Trophoblast cell (in vitro differentiated cells and primary cell): ENCODE measurements at regions not wholly inside any gene's neighbourhood (a gene's known extent, or its start where the extent isn't known, plus 50 kb on each side); places are given as distances from the start of the nearest gene placed in this dataset.

ENCODE experiments used
- DNase-seq, 2 donors: peaks; one replicate each; pipeline ENCODE4 v3.0.0-alpha.2; 2016
- H2AFZ ChIP-seq: 2 replicates; pipeline ENCODE4 v1.6.1; 2013; ENCODE audit warnings: low read length, moderate library complexity, mild to moderate bottlenecking; ENCODE audit not compliant: insufficient read depth, poor library complexity
- H2AK5ac ChIP-seq: 2 replicates; pipeline ENCODE4 v1.6.1; 2013; ENCODE audit warnings: mild to moderate bottlenecking, low read length
- H2BK120ac ChIP-seq: 2 replicates; pipeline ENCODE4 v1.6.1; 2013; ENCODE audit warnings: low read length, mild to moderate bottlenecking, moderate library complexity; ENCODE audit not compliant: insufficient read depth, poor library complexity
- H2BK12ac ChIP-seq: 2 replicates; pipeline ENCODE4 v1.6.1; 2013; ENCODE audit warnings: mild to moderate bottlenecking, low read length, moderate library complexity
- H2BK5ac ChIP-seq: 2 replicates; pipeline ENCODE4 v1.6.1; 2013; ENCODE audit warnings: low read length, low read depth, moderate library complexity, mild to moderate bottlenecking; ENCODE audit not compliant: poor library complexity
- H3K14ac ChIP-seq: 2 replicates; pipeline ENCODE4 v1.6.1; 2013; ENCODE audit warnings: mild to moderate bottlenecking, low read length
- H3K18ac ChIP-seq: 2 replicates; pipeline ENCODE4 v1.6.1; 2013; ENCODE audit warnings: mild to moderate bottlenecking, low read length
- H3K23ac ChIP-seq: 2 replicates; pipeline ENCODE4 v1.6.1; 2013; ENCODE audit warnings: low read length
- H3K27ac ChIP-seq: 2 replicates; pipeline ENCODE4 v1.5.1; 2013; ENCODE audit warnings: low read depth, mild to moderate bottlenecking, inconsistent platforms, low read length, moderate library complexity
- H3K27me3 ChIP-seq: 2 replicates; pipeline ENCODE4 v1.6.1; 2013; ENCODE audit warnings: inconsistent platforms, mild to moderate bottlenecking, low read length, moderate library complexity; ENCODE audit not compliant: insufficient read depth
- H3K36me3 ChIP-seq, 2 experiments: 1 replicate in 1 of 2; 2 replicates in 1 of 2; pipeline ENCODE4 v1.6.1; 2013; ENCODE audit warnings: low read length in 2 of 2, mild to moderate bottlenecking in 2 of 2, moderate library complexity in 1 of 2; ENCODE audit not compliant: insufficient read depth in 2 of 2, control insufficient read depth in 1 of 2
- H3K4ac ChIP-seq: 2 replicates; pipeline ENCODE4 v1.6.1; 2013; ENCODE audit warnings: low read depth, mild to moderate bottlenecking, low read length, moderate library complexity
- H3K4me1 ChIP-seq, 2 experiments: 1 replicate in 1 of 2; 2 replicates in 1 of 2; pipeline ENCODE4 v1.6.1; 2013; ENCODE audit warnings: low read length in 2 of 2, mild to moderate bottlenecking in 2 of 2, moderate library complexity in 1 of 2; ENCODE audit not compliant: insufficient read depth in 2 of 2, control insufficient read depth in 1 of 2
- H3K4me2 ChIP-seq: 2 replicates; pipeline ENCODE4 v1.6.1; 2013; ENCODE audit warnings: inconsistent platforms, mild to moderate bottlenecking, low read length, moderate library complexity
- H3K4me3 ChIP-seq: 2 replicates; pipeline ENCODE4 v1.5.1; 2013; ENCODE audit warnings: mild to moderate bottlenecking, low read depth, low read length, inconsistent platforms
- H3K79me1 ChIP-seq: one replicate; pipeline ENCODE4 v1.6.1; 2013; ENCODE audit warnings: low read length
- H3K79me2 ChIP-seq: 2 replicates; pipeline ENCODE4 v1.6.1; 2013; ENCODE audit warnings: low read length, mild to moderate bottlenecking; ENCODE audit not compliant: control insufficient read depth, insufficient read depth, poor library complexity
- H3K9ac ChIP-seq: 2 replicates; pipeline ENCODE4 v1.6.1; 2013; ENCODE audit warnings: mild to moderate bottlenecking, low read length
- H3K9me3 ChIP-seq: 2 replicates; pipeline ENCODE4 v1.6.1; 2013; ENCODE audit warnings: low read depth, mild to moderate bottlenecking, control low read depth, inconsistent platforms, low read length; ENCODE audit not compliant: insufficient read depth
- H4K12ac ChIP-seq: 2 replicates; pipeline ENCODE4 v1.6.1; 2013; ENCODE audit warnings: low read depth, mild to moderate bottlenecking, low read length, moderate library complexity
- H4K8ac ChIP-seq: 2 replicates; pipeline ENCODE4 v1.6.1; 2013; ENCODE audit warnings: low read depth, mild to moderate bottlenecking, low read length, moderate library complexity
- H4K91ac ChIP-seq: one replicate; pipeline ENCODE4 v1.6.1; 2013; ENCODE audit warnings: low read depth, mild to moderate bottlenecking, low read length, moderate library complexity
- WGBS: extraction: QIAGEN DNeasy Blood & Tissue Kit; methylation state at CpG from one replicate; pipeline ENCODE4 v1.1.7; 2013; ENCODE audit warnings: missing lambda C conversion rate; ENCODE audit not compliant: insufficient read length, insufficient coverage; ENCODE audit errors: extremely low coverage; 5-methylcytosine and 5-hydroxymethylcytosine counted together

GRCh38 chr11:110522471-110522870 lies 92.7 kb downstream of the FDX1 start:
- Histone ChIP-seq H4K12ac (no peak overlapping the region), H3K27ac (no peak overlapping the region), H3K14ac (no peak overlapping the region), H3K18ac (no peak overlapping the region), H3K4ac (no peak overlapping the region), H3K27me3 (no peaks in the 10 kb centered on the region), H3K23ac (no peak overlapping the region), H4K8ac (no peak overlapping the region), H3K9ac (no peak overlapping the region), H2BK5ac (no peak overlapping the region), H4K91ac (no peak overlapping the region), H3K4me1 (no peaks in the 10 kb centered on the region), H2BK120ac (no peak overlapping the region), H3K79me2 (no peaks in the 10 kb centered on the region), H2AK5ac (no peak overlapping the region), H3K4me2 (no peak overlapping the region), H3K79me1 (no peaks in the 10 kb centered on the region), H3K4me3 (no peak overlapping the region), H3K36me3 (no peaks in the 10 kb centered on the region), H2AFZ (no peak overlapping the region), H2BK12ac (no peak overlapping the region), H3K9me3 (no peaks in the 10 kb centered on the region)
- no peak for DNase-seq
- no CpG with 5 or more reads among the region's 2 CpGs for WGBS

GRCh38 chr11:110524238-110524637 lies 94.5 kb downstream of the FDX1 start:
- Histone ChIP-seq H3K79me1 (no peaks in the 10 kb centered on the region), H4K91ac (no peak overlapping the region), H2BK120ac (no peak overlapping the region), H3K4me3 (no peak overlapping the region), H3K36me3 (no peaks in the 10 kb centered on the region), H2BK5ac (no peak overlapping the region), H2AFZ (no peak overlapping the region), H3K4me2 (no peak overlapping the region), H3K4ac (no peak overlapping the region), H3K18ac (no peak overlapping the region), H3K27ac (no peak overlapping the region), H3K23ac (no peak overlapping the region), H3K4me1 (no peaks in the 10 kb centered on the region), H3K14ac (no peak overlapping the region), H3K79me2 (no peaks in the 10 kb centered on the region), H3K9ac (no peak overlapping the region), H2BK12ac (no peak overlapping the region), H4K8ac (no peak overlapping the region), H3K27me3 (no peaks in the 10 kb centered on the region), H2AK5ac (no peak overlapping the region), H4K12ac (no peak overlapping the region), H3K9me3 (no peaks in the 10 kb centered on the region)
- DNase-seq: peak in 1 of 2 donors; percentile 29
- WGBS: no CpG with 5 or more reads among the region's 6 CpGs

- no peak overlapping the region for H3K23ac ChIP-seq
- no CpG with 5 or more reads among the region's 1 CpG for WGBS
- H3K27me3 ChIP-seq: no peaks in the 10 kb centered on the region
- no peak overlapping the region for H3K18ac ChIP-seq
- H3K79me2 ChIP-seq: no peaks in the 10 kb centered on the region
- no peak overlapping the region for H4K91ac ChIP-seq
- H2AFZ ChIP-seq: no peak overlapping the region
- no peak overlapping the region for H2BK12ac ChIP-seq
- no peak overlapping the region for H3K4ac ChIP-seq
- H4K8ac ChIP-seq: no peak overlapping the region
- no peaks in the 10 kb centered on the region for H3K9me3 ChIP-seq
- H2BK120ac ChIP-seq: no peak overlapping the region
- H3K27ac ChIP-seq: no peak overlapping the region
- no peak overlapping the region for H4K12ac ChIP-seq
- no peak overlapping the region for H3K14ac ChIP-seq
- no peak overlapping the region for H3K9ac ChIP-seq
- H3K4me1 ChIP-seq: no peaks in the 10 kb centered on the region
- no peak overlapping the region for H3K4me3 ChIP-seq
- DNase-seq: no peak
- H3K4me2 ChIP-seq: no peak overlapping the region
- no peak overlapping the region for H2BK5ac ChIP-seq
- no peaks in the 10 kb centered on the region for H3K36me3 ChIP-seq
- no peak overlapping the region for H2AK5ac ChIP-seq
- H3K79me1 ChIP-seq: no peaks in the 10 kb centered on the region
Measured at GRCh38 chr11:110525883-110526282, 96.1 kb downstream of the FDX1 start.

GRCh38 chr11:110526323-110526722 lies 96.6 kb downstream of the FDX1 start:
- H3K27me3 ChIP-seq: no peaks in the 10 kb centered on the region
- H3K4ac ChIP-seq: no peak overlapping the region
- H3K18ac ChIP-seq: no peak overlapping the region
- no peak overlapping the region for H3K23ac ChIP-seq
- H3K9me3 ChIP-seq: no peaks in the 10 kb centered on the region
- no peak overlapping the region for H2AFZ ChIP-seq
- no peak overlapping the region for H3K4me2 ChIP-seq
- no peak overlapping the region for H2BK12ac ChIP-seq
- H3K36me3 ChIP-seq: no peaks in the 10 kb centered on the region
- no peak overlapping the region for H3K27ac ChIP-seq
- H2BK120ac ChIP-seq: no peak overlapping the region
- DNase-seq: no peak
- no peak overlapping the region for H4K91ac ChIP-seq
- H2AK5ac ChIP-seq: no peak overlapping the region
- WGBS: no CpG with 5 or more reads among the region's 2 CpGs
- no peaks in the 10 kb centered on the region for H3K79me1 ChIP-seq
- no peak overlapping the region for H2BK5ac ChIP-seq
- no peak overlapping the region for H3K14ac ChIP-seq
- H3K79me2 ChIP-seq: no peaks in the 10 kb centered on the region
- no peak overlapping the region for H3K4me3 ChIP-seq
- no peak overlapping the region for H4K8ac ChIP-seq
- no peak overlapping the region for H4K12ac ChIP-seq
- H3K4me1 ChIP-seq: no peaks in the 10 kb centered on the region
- no peak overlapping the region for H3K9ac ChIP-seq
